Medulla oblongata (tissue), 1 donor: ENCODE measurements at regions not wholly inside any gene's neighbourhood (a gene's known extent, or its start where the extent isn't known, plus 50 kb on each side); places are given as distances from the start of the nearest gene placed in this dataset.
"Not testable (repeated sequence)": the region's sequence is repeated elsewhere in the genome, so short reads cannot be mapped to it uniquely, and the experiment has no call there.

ENCODE experiments used
- DNase-seq: peaks from one replicate; pipeline ENCODE4 v3.0.0-alpha.2; 2015; ENCODE audit errors: extremely low spot score

GRCh38 chr7:25594728-25595127 is 366.4 kb upstream of the NPVF start:
- no peak for DNase-seq

- DNase-seq = no peak
Observed at GRCh38 chr7:25595996-25596395, 367.7 kb upstream of the NPVF start.

- DNase-seq = no peak
Observed at GRCh38 chr7:25596443-25596842, 368.2 kb upstream of the NPVF start.

- no peak for DNase-seq
Observed at GRCh38 chr7:25597946-25598345, 369.7 kb upstream of the NPVF start.

GRCh38 chr7:25598765-25599164 is 370.5 kb upstream of the NPVF start:
- DNase-seq = no peak

- no peak for DNase-seq
Observed at GRCh38 chr7:25600262-25600920, 372.1 kb upstream of the NPVF start.

- not testable (repeated sequence) for DNase-seq
Observed at GRCh38 chr7:25602730-25603426, 374.6 kb upstream of the NPVF start.

- DNase-seq = not testable (repeated sequence)
Observed at GRCh38 chr7:25603427-25603740, 375.1 kb upstream of the NPVF start.

- DNase-seq = no peak
Observed at GRCh38 chr7:25611196-25611595, 382.9 kb upstream of the NPVF start.

- no peak for DNase-seq
Observed at GRCh38 chr7:25613912-25614311, 385.6 kb upstream of the NPVF start.

GRCh38 chr7:25614415-25614814 is 386.1 kb upstream of the NPVF start:
- no peak for DNase-seq

- peak; percentile 55 for DNase-seq
Observed at GRCh38 chr7:25615003-25615402, 386.7 kb upstream of the NPVF start.

GRCh38 chr7:25615593-25615992 is 387.3 kb upstream of the NPVF start:
- no peak for DNase-seq

GRCh38 chr7:25617214-25617613 is 388.9 kb upstream of the NPVF start:
- peak; percentile 43 for DNase-seq

- no peak for DNase-seq
Observed at GRCh38 chr7:25617673-25618072, 389.4 kb upstream of the NPVF start.

GRCh38 chr7:25619381-25619780 is 391.1 kb upstream of the NPVF start:
- DNase-seq = no peak

GRCh38 chr7:25619963-25620799 is 391.9 kb upstream of the NPVF start:
- peak; percentile 67 for DNase-seq

GRCh38 chr7:25621993-25622392 is 393.7 kb upstream of the NPVF start:
- no peak for DNase-seq

- no peak for DNase-seq
Observed at GRCh38 chr7:25622695-25623094, 394.4 kb upstream of the NPVF start.

- DNase-seq = no peak
Observed at GRCh38 chr7:25624051-25624450, 395.8 kb upstream of the NPVF start.

- DNase-seq = no peak
Observed at GRCh38 chr7:25624833-25625232, 396.5 kb upstream of the NPVF start.

GRCh38 chr7:25625306-25625992 is 397.2 kb upstream of the NPVF start:
- DNase-seq = no peak
